Stimulated activated CD8-positive, alpha-beta memory T cell treated with anti-CD3 and anti-CD28 coated beads, Interleukin-12 subunit alpha, Interleukin-12 subunit beta, amount 100 ng/mL, for 4 hours (primary cell): ENCODE measurements at regions not wholly inside any gene's neighbourhood (a gene's known extent, or its start where the extent isn't known, plus 50 kb on each side); places are given as distances from the start of the nearest gene placed in this dataset.
"Not testable (repeated sequence)": the region's sequence is repeated elsewhere in the genome, so short reads cannot be mapped to it uniquely, and the experiment has no call there.

Experiments
- DNase-seq: peaks from one replicate; pipeline ENCODE4 v3.0.0-alpha.2; 2020; ENCODE audit warnings: low read depth

- DNase-seq = no peak
Observed at GRCh38 chr11:45407226-45407625, 121.1 kb upstream of the SYT13 start.

DNA sequence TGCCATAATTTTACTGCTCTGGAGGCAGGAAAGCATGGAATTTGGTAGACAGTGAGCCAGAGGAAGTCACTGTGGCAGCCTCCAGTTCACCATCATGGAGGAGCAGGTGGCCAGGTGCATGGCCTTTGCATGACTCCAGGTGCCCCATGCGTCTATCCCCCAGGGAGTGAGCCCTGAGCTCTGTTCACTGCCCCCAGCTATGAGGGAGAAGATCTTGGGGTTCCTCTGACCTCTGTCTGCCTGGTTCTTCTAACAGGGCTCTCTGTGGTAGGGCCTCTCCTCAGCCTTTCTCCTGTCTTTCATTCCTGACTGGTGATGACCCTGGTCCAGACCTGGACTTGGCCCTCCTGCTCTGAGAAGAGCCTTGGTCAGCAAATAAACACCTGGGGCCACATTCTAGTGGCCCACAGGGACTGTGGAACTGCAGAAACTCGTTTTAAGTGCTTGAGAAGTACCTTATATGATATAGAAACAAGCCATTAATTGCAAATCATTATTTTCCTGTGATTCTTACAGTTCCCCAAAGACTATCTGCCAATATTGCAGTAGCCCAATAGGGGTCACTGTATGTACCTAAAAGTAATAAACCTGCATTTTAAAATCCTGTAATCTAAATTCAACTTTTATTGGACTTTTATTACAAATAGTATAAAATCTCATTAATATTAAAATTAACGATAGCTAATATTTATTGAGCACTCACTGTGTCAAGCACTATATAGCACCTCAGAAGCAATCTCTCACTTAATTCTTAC, 120.0 kb upstream of the SYT13 start:
- DNase-seq = no peak

DNA sequence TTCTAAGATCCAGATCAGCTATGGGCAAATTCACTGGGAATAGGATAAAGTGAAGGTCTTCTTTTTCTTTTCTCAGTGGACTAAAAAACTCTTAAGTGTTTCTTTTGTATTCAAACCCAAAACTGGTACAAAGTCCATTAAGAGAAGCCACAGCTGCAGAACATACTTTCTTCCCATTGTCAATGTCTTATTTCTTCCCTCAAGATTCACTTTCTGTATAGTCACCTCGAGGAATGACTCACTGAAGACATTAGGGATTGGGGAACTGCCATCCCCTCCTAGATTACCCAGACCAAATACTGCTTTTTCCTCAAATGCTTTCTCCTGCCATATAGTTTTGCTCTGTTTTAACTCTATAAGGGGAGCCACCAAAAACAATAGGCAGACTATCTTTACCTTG, 117.4 kb upstream of the SYT13 start:
- not testable (repeated sequence) for DNase-seq

GRCh38 chr11:45402049-45402630, 116.0 kb upstream of the SYT13 start:
- DNase-seq = no peak

DNA sequence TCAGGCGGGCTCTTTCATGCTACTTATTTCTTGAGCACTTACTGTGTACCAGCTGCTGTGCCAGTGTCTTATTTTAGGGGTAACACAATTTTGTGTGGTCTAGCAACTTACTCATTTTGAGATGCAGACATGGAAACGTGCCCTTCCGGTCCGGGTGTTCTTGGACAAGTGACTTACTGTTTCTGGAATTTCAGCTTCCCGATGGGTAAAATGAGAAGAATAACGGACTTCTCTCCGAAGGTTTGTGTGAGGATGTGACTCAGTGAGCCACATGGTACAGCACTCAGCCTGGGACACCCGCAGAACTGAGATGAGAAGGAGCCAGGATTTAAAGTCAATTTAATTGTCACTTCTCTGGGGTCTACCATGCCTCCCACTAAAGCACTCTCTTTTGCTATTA, 114.5 kb upstream of the SYT13 start:
- DNase-seq = no peak

DNA sequence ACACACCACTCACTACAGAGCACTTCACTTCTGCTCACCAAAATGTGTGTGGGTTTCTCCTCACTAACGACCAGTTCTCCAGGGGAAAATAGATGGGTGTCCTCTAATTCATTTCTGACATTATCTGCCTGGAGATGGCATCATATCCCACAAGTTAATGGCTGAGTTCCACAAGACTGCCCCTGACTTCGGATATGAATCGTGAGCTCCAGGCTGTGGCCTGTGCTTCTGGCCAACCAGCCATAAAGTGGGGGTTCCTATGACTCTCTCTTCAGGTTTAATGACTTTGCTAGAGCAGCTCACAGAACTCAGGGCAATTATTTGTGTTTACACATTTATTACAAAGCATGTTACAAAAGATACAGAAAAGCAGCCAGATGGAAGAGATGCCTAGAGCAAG, 113.0 kb upstream of the SYT13 start:
- no peak for DNase-seq

DNA sequence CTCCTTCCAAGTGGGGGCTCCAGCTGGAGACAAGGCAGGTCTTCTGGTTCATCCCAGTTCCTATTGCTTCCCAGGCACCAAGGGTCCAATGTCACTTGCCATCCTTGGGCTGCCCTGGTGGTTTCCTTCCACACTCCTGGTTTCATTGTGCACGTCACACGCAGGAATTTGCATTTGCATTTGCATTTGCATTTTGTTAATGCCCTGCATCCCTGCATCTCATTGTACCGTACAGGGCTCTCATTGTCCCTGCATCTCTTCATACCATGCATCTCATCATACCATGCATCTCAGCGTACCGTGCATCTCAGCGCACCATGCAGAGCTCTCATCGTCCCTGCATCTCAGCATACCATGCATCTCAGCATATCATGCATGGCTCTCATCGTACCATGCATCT, 112.2 kb upstream of the SYT13 start:
- DNase-seq = no peak

DNA sequence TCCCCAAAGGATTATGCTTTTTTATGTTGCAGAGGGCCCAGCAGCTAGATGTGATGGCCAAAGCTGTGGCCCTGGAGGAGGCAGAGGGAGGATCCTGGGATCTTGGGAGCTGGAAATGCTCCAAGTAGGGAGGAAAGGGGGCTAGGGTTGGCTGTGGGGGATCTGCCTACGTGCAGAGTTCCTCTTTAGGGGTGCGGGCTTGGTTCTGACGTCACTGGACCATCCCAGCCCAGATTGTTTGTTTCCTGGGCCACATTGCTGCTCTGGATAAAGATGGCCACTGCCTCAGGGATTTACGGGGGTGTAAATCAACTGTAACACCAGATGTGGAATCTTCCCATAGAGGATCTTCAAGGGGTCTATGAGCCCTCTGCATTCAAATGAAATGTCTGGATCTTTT, 110.3 kb upstream of the SYT13 start:
- DNase-seq = no peak

- DNase-seq = no peak
Observed at GRCh38 chr11:45395947-45396346, 109.8 kb upstream of the SYT13 start.

DNA sequence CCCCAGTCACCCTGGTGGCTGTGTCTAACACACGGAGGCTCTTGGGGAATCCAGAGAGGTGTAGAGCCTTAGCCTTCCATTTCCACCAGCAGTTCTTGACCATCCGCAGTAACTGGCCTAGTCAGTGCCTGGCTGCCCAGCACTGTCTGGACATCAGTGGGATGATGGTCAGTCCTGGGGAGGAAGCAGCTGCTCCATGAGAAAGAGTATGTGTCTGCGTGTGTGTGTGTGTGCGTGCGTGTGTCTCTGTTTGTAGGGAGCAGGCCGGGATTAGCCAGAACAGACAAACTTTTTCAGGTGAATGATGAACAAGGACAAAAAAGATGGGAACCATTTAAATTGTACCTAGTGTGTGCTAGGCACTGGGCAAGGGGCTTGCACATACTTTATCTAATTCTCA, 109.3 kb upstream of the SYT13 start:
- no peak for DNase-seq

- DNase-seq = no peak
Observed at GRCh38 chr11:45394294-45395085, 108.3 kb upstream of the SYT13 start.

- no peak for DNase-seq
Observed at GRCh38 chr11:45393826-45394225, 107.7 kb upstream of the SYT13 start.

- no peak for DNase-seq
Observed at GRCh38 chr11:45393334-45393733, 107.2 kb upstream of the SYT13 start.

DNA sequence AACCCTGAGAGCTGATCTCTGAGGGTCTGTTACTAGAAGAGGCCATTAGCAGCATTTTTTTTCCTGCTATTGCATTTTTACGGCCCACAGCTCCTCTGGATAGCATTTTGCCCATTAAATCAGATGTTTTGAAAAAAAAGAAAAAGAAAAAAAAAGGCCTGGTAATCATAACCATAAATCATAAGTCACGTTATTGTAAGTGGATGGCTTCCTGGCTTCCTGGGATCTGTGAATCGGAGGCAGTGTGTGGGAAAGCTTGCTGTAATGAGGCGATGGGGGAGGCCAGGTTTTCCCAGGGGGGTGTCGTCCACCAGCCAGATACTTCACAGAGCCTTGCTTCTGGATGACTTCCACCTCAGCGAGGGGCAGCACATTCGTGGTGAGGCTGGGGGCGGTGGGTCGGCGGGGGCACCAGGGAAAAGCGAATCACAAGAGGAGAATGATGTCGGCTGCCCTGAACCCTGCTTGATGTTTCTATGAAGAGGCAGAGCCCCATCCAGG, 106.5 kb upstream of the SYT13 start:
- no peak for DNase-seq

GRCh38 chr11:45392154-45392553, 106.0 kb upstream of the SYT13 start:
- DNase-seq = no peak

DNA sequence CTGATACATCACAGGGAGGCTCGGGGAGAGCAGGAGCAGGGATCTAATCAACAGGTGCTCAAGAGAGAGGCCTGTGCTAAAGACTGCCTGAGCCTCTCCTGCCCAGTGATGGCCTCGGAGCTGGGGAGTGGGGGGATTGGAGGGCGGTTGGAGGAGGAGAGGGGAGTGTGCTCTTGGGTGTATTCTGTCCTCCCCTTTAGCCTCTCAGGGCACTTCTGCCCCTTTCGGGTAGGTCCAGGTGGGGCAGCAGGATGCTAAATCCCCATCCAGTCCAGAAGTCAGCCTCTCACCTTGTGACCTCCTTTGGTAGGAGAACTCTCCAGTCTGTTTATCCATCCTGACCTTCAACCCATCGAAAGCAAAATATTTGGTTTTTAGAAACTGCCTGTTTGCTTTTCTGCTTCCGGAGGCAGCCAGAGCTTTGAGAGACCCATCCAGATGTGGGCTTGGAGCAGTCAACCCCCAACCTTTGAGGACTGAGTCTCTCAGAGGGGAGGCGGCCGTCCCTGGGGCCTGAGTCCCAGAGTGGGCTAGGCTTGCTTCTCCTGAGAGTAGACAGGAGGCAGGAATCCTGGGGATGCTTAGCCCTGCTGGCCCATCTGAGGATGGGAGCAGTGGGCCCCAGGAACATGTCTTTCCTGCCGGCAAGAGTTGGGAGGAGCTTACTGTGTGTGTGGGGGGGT, 105.2 kb upstream of the SYT13 start:
- DNase-seq = no peak

- no peak for DNase-seq
Observed at GRCh38 chr11:45390407-45390806, 104.3 kb upstream of the SYT13 start.

DNA sequence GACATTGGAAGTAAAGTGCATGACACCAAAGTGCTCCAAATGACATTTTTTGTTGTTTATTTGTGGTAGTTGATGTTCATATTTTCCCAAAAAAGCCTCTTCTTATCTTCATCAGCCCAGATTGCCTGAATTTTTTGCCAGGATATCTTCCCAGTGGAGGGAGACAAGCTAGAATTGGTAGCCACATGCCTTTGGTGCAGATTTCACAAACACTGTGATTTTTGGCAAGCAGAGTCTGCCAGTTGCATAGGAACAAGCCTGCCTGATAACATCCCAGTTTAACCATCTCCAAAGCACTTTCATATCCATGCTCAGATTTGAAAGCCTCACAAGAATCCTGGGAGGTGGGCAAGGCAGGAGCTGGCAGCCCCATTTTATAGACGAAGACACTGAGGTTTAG, 102.3 kb upstream of the SYT13 start:
- no peak for DNase-seq

- DNase-seq = not testable (repeated sequence)
Observed at GRCh38 chr11:45387885-45388284, 101.7 kb upstream of the SYT13 start.

- no peak for DNase-seq
Observed at GRCh38 chr11:45386972-45387371, 100.8 kb upstream of the SYT13 start.

- DNase-seq = no peak
Observed at GRCh38 chr11:45385844-45386243, 99.7 kb upstream of the SYT13 start.

GRCh38 chr11:45385423-45385822, 99.3 kb upstream of the SYT13 start:
- no peak for DNase-seq
